ENCODE measurements at regions not wholly inside any gene's neighbourhood (a gene's known extent, or its start where the extent isn't known, plus 50 kb on each side); places are given as distances from the start of the nearest gene placed in this dataset.

DNA sequence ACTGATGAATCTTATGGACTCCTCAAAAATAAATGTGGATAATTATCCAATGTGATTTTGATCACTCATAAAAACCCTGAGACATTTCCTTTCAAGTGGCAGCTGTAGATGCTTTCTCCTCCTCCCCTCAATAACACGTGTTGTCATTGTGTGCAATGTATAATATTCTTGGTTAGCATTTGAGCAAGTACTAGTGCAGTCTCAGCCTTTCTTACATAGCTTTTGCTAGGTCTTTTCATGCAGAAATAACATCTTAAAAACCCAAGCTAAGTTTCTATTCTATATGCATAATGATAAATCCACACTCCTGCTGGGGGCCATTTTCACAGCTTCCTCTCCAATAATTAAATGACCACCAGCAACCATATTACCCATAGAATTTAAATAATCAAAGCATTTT is 1835.2 kb upstream of the NUDT12 start:
- DNase-seq (ENCODE audit: low spot score): no peak

- DNase-seq (ENCODE audit: low spot score): no peak
Observed at GRCh38 chr5:105392710-105393149, 1830.1 kb upstream of the NUDT12 start.

DNA sequence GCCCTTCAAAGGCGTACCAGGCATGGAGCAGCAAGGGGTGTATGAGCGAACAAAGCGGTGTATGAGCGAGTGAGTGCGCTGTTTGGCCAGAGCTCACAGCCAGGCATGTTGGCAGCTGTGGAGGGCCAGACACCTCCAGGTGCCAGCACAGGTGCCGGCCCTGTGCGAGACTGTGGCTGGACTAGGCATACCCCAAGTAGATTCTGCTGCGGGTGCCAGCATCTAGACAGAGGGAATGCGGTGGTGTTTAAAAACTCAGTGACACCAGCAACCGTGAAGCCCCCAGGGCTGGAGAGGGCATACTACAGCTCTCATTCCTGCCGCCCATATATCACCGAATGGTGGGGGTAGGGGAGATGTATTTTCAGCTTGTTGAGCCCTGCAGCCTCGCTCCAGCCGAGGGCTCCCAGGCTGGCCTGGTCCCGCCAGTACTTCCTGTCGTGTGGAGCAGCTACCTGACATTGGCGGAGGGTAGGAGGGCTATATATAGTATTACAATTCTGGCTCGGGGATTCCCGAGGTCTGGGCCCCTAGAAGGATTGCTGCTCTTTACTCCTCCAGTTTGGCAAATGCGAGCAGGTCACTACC is 1829.6 kb upstream of the NUDT12 start:
- no peak for DNase-seq (ENCODE audit: low spot score)

DNA sequence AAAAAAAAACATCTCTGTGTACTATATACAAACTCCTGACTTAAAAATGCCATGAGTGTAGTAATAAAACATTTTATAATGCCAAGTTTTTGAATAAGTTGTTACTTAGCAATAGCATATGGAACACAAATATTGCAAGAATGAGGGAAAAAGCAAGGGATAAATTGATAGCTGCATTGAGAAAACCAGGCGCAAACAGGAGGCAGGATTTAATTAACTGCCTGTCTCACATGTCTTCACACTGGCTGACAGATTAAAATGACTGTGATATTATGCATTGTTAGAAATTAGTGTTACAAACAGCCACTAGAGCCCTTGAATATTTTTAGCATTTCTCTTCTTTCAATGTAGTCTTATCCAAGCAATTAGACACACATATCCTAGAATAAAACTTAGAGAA is 1817.5 kb upstream of the NUDT12 start:
- no peak for DNase-seq (ENCODE audit: low spot score)

- no peak for DNase-seq (ENCODE audit: low spot score)
Observed at GRCh38 chr5:105371169-105371568, 1808.6 kb upstream of the NUDT12 start.

GRCh38 chr5:105350486-105351140 is 1788.0 kb upstream of the NUDT12 start:
- DNase-seq (ENCODE audit: low spot score): no peak

GRCh38 chr5:105331558-105331957 is 1769.0 kb upstream of the NUDT12 start:
- no peak for DNase-seq (ENCODE audit: low spot score)

- no peak for DNase-seq (ENCODE audit: low spot score)
Observed at GRCh38 chr5:105330185-105330584, 1767.6 kb upstream of the NUDT12 start.

GRCh38 chr5:105304859-105305258 is 1742.3 kb upstream of the NUDT12 start:
- DNase-seq (ENCODE audit: low spot score): no peak

- no peak for DNase-seq (ENCODE audit: low spot score)
Observed at GRCh38 chr5:105288946-105289345, 1726.4 kb upstream of the NUDT12 start.

- no peak for DNase-seq (ENCODE audit: low spot score)
Observed at GRCh38 chr5:105283134-105283533, 1720.5 kb upstream of the NUDT12 start.

DNA sequence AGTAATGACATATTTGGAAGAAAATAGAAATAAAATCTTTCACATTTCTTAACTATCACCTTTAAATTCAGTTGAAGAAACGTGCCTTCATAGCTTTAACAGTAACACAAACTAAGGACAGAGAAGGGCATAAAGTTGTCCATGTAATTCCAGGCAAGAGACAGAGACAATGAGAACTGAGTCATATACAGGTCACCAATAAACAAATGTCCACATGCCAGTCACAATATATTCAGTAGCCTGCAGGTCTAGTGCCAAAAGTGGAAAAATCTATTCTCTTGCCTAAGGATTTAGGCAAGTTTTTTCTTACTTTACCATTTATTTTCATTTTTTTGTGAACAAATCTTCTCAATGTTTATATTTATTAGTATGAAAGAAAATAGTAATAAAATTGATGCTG is 1711.5 kb upstream of the NUDT12 start:
- DNase-seq (ENCODE audit: low spot score): no peak

DNA sequence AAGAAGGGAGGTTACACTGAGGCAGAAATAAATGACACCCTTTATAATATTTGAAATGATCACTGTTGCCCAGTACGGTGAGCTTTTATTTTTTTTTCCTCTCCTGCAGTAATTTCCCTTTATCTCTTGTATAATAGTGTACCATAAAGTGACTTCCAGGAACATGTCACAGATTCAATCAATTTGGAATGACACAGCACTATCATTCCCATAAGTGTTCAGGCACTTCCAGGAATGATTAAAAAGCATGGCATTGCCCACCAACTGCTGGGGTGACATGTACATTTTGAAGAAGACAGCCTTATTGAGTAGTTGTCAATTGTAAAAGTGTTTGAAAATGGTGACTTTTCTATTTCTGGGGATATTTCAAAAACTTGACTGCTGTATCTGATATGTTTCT is 1700.9 kb upstream of the NUDT12 start:
- no peak for DNase-seq (ENCODE audit: low spot score)

DNA sequence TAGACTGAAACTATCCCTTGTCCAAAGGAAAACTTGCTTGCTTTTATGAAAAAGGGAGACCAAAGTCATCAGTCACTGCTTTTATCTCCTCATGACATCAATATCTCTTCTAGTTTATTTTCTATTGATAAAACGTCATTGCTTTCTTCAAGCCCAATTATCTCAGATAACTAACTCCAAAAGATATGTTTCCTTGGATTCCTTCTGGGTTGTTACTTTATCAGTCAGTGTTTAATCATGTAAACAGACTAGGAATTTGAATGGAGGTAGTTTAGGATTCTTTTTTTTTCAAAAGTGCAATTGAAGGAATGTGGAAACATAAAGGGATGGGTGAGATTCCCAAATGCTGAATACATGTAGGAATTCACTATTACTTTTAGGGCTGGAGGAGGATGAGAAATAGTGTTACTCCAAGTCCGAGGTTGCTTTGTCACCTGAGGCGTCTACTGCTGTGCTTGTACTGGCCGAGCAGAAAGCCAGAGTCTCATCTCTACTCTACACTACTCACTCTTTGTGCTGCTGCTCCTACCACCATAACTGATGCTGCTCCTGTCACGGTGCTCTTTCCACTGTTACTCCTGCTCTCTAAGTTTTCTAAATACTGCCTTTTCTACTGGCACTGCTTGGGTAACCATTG is 1697.1 kb upstream of the NUDT12 start:
- no peak for DNase-seq (ENCODE audit: low spot score)

- no peak for DNase-seq (ENCODE audit: low spot score)
Observed at GRCh38 chr5:105238561-105238960, 1676.0 kb upstream of the NUDT12 start.

DNA sequence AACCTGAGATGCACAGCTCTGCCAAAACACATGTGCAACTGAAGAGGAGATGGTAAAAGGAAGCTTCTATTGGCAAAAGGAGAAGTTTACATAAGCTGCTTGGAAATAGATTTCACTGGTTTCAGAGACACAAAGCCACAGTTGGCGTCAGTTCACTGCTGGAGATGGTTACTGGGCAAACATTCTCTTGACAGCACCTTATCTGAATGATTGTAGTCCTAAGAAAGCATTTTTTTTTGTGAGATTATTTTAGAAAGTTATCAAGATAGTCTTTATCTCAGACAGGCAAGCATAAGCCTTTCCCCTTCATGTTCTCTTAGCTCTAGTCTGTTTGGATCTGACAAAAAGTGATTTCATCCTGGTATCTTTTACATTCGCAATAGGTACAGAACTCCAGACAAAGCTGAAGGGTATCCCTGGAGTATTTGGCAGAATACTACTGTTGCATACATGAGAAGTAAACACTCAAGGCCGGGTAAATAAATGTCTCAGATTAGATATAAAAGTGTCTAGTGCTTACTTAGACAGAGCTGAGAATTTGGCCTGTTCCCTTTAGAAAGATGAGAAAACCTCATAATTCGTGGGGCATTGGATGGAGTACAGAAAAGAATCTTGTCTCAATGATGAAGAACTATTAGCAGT is 1668.0 kb upstream of the NUDT12 start:
- no peak for DNase-seq (ENCODE audit: low spot score)

DNA sequence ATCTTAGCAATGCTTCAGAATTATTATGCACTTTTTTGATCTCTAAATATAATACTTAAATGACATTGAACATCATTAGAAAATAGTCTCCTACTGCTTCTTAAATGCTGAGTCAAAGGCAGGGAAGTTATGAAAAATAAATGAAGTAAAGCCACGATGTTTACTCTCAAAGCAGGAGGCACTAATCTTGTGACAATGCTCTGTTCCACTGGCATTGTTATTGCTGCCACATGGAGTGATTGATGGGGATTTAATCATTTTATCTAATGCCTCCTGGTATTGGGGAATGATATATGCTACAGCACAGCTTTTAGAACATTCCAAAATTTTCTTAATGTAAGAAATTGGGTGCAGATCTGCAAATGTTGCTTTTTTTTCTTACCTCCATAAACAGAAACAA is 1655.4 kb upstream of the NUDT12 start:
- DNase-seq (ENCODE audit: low spot score): no peak

- DNase-seq (ENCODE audit: low spot score): no peak
Observed at GRCh38 chr5:105213078-105213477, 1650.5 kb upstream of the NUDT12 start.

GRCh38 chr5:105207066-105207465 is 1644.5 kb upstream of the NUDT12 start:
- DNase-seq (ENCODE audit: low spot score): no peak

DNA sequence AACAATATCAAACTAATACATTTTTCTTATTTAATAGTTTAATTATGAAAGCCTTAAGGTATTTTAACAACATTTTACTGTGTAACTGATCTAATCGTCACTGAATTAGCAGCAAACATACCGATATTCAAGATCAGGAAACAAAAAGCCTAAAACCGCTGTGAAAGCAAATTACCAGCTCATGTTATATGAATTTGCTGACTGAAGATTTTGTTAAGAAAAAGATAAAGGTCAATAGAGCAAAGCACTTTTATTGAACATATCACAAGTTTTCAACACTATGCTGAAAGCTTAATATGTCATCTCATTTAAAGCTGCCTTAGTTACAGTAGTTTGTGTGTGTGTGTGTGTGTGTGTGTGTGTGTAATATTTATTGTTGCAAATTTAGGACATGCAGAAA is 1634.9 kb upstream of the NUDT12 start:
- no peak for DNase-seq (ENCODE audit: low spot score)

GRCh38 chr5:105195765-105196164 is 1633.2 kb upstream of the NUDT12 start:
- DNase-seq (ENCODE audit: low spot score): no peak

DNA sequence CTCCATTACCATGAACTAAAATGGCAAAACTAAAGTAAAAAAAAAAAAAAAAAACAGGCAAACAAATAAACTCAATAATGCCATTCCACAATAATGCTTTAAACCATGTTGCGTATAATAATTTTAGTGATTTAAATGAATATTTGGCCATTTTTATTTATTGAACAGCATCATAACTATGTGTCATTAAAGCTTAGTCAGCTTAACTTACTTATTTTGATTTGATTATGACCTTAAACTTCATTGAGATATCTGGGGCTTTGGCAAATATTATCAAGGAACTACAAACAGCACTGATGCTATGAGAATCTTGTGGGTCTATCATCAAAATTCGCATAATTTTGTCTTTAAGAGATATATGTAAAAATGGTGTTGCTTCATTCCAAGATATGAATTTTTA is 1610.3 kb upstream of the NUDT12 start:
- DNase-seq (ENCODE audit: low spot score): no peak

DNA sequence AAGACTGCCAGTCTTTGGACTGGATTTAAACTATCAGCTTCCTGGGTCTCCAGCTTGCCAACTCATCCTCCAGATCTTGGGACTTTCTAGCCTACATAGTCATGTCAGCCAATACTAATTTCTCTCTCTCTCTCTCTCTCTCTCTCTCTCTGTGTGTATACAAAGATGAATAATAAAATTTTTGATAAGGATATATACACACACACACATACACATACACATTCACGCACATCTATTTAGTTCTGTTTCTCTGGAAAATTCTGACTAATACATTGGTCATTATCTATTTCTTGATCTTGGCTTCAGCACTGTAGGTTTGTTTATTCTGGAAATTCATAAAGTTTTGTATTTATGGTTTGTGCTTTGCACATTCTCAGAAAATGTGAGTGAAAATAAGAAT is 1606.2 kb upstream of the NUDT12 start:
- DNase-seq (ENCODE audit: low spot score): no peak
